ENCODE measurements at regions not wholly inside any gene's neighbourhood (a gene's known extent, or its start where the extent isn't known, plus 50 kb on each side); places are given as distances from the start of the nearest gene placed in this dataset.

DNA sequence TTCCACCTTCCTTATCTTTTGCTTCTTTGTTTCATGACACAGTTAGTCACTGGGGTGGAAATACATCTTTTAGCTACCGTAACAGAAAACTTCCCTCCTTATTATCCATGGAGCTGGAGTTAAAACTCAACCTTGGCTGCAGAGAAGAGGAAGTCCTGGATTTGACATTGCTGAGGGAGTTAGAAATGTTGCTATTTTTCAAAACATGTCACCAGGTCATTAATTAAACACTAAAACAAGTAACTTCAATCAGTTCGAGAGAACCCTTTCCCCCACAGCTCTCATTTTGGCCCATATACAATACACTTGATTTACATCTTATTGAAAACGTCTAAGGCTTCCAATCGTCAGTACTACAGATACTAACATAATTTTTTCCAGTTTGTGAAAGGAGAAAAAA, 237.9 kb upstream of the CD180 start:
- Histone ChIP-seq H3K36me3 (ENCODE audit: control insufficient read depth in 2 of 2, insufficient read depth in 1 of 2, low read length in 2 of 2) (no peaks in the 10 kb centered on the region), H3K9me3 (ENCODE audit: control insufficient read depth, insufficient read depth, low read depth, low read length) (no peaks in the 10 kb centered on the region), H3K4me3 (ENCODE audit: low read depth, low read length) (no peak overlapping the region), H3K4me1 (ENCODE audit: control insufficient read depth, insufficient read depth, low read length) (no peaks in the 10 kb centered on the region), H3K27ac (ENCODE audit: extremely low read depth, low read depth, low read length) (no peak overlapping the region)
- CTCF ChIA-PET: no interaction called here
- POLR2A ChIA-PET: no interaction called here
- TF ChIP-seq OVOL3 (tag by site-specific recombination; IDR thresholded peaks at IDR 0.05) (no peak), ZNF366 (tag by site-specific recombination; conservative IDR thresholded peaks at IDR 0.05) (no peak)
- TF ChIP-seq, protein P1, sequence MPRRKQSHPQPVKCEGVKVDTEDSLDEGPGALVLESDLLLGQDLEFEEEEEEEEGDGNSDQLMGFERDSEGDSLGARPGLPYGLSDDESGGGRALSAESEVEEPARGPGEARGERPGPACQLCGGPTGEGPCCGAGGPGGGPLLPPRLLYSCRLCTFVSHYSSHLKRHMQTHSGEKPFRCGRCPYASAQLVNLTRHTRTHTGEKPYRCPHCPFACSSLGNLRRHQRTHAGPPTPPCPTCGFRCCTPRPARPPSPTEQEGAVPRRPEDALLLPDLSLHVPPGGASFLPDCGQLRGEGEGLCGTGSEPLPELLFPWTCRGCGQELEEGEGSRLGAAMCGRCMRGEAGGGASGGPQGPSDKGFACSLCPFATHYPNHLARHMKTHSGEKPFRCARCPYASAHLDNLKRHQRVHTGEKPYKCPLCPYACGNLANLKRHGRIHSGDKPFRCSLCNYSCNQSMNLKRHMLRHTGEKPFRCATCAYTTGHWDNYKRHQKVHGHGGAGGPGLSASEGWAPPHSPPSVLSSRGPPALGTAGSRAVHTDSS (tag by site-specific recombination; IDR thresholded peaks at IDR 0.05): no peak

DNA sequence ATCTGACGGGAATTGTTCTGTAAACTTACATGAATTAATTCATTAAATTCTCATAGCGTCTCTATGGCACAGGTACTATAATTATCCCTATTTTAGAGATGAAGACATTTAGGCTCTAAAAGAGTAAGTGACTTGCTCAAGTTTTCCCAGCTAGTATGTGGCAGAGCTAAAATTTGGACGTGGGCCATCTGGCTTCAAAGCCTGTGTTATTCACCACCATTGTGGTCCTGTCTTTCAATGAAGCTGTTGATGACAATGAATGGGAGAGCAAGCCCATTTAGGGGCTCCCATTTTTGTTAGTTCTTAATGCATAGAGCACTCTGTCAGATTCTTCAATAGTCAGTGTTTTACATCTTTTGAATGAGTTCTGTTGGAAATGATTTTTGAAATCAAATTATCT, 236.0 kb upstream of the CD180 start:
- no peak for TF ChIP-seq ZNF138 (tag by site-specific recombination; IDR thresholded peaks at IDR 0.05; ENCODE audit: borderline replicate concordance)
- TF ChIP-seq, protein P2, sequence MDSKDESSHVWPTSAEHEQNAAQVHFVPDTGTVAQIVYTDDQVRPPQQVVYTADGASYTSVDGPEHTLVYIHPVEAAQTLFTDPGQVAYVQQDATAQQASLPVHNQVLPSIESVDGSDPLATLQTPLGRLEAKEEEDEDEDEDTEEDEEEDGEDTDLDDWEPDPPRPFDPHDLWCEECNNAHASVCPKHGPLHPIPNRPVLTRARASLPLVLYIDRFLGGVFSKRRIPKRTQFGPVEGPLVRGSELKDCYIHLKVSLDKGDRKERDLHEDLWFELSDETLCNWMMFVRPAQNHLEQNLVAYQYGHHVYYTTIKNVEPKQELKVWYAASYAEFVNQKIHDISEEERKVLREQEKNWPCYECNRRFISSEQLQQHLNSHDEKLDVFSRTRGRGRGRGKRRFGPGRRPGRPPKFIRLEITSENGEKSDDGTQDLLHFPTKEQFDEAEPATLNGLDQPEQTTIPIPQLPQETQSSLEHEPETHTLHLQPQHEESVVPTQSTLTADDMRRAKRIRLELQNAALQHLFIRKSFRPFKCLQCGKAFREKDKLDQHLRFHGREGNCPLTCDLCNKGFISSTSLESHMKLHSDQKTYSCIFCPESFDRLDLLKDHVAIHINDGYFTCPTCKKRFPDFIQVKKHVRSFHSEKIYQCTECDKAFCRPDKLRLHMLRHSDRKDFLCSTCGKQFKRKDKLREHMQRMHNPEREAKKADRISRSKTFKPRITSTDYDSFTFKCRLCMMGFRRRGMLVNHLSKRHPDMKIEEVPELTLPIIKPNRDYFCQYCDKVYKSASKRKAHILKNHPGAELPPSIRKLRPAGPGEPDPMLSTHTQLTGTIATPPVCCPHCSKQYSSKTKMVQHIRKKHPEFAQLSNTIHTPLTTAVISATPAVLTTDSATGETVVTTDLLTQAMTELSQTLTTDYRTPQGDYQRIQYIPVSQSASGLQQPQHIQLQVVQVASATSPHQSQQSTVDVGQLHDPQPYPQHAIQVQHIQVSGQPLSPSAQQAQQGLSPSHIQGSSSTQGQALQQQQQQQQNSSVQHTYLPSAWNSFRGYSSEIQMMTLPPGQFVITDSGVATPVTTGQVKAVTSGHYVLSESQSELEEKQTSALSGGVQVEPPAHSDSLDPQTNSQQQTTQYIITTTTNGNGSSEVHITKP (tag by site-specific recombination; IDR thresholded peaks at IDR 0.05): no peak
- TF ChIP-seq ZNF324 (tag by site-specific recombination; IDR thresholded peaks at IDR 0.05): no peak
- TF ChIP-seq, protein P3, sequence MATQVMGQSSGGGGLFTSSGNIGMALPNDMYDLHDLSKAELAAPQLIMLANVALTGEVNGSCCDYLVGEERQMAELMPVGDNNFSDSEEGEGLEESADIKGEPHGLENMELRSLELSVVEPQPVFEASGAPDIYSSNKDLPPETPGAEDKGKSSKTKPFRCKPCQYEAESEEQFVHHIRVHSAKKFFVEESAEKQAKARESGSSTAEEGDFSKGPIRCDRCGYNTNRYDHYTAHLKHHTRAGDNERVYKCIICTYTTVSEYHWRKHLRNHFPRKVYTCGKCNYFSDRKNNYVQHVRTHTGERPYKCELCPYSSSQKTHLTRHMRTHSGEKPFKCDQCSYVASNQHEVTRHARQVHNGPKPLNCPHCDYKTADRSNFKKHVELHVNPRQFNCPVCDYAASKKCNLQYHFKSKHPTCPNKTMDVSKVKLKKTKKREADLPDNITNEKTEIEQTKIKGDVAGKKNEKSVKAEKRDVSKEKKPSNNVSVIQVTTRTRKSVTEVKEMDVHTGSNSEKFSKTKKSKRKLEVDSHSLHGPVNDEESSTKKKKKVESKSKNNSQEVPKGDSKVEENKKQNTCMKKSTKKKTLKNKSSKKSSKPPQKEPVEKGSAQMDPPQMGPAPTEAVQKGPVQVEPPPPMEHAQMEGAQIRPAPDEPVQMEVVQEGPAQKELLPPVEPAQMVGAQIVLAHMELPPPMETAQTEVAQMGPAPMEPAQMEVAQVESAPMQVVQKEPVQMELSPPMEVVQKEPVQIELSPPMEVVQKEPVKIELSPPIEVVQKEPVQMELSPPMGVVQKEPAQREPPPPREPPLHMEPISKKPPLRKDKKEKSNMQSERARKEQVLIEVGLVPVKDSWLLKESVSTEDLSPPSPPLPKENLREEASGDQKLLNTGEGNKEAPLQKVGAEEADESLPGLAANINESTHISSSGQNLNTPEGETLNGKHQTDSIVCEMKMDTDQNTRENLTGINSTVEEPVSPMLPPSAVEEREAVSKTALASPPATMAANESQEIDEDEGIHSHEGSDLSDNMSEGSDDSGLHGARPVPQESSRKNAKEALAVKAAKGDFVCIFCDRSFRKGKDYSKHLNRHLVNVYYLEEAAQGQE (tag by site-specific recombination; IDR thresholded peaks at IDR 0.05): no peak
- TF ChIP-seq, protein P4, sequence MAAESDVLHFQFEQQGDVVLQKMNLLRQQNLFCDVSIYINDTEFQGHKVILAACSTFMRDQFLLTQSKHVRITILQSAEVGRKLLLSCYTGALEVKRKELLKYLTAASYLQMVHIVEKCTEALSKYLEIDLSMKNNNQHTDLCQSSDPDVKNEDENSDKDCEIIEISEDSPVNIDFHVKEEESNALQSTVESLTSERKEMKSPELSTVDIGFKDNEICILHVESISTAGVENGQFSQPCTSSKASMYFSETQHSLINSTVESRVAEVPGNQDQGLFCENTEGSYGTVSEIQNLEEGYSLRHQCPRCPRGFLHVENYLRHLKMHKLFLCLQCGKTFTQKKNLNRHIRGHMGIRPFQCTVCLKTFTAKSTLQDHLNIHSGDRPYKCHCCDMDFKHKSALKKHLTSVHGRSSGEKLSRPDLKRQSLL (tag by site-specific recombination; IDR thresholded peaks at IDR 0.05): no peak
- TF ChIP-seq, protein P5, sequence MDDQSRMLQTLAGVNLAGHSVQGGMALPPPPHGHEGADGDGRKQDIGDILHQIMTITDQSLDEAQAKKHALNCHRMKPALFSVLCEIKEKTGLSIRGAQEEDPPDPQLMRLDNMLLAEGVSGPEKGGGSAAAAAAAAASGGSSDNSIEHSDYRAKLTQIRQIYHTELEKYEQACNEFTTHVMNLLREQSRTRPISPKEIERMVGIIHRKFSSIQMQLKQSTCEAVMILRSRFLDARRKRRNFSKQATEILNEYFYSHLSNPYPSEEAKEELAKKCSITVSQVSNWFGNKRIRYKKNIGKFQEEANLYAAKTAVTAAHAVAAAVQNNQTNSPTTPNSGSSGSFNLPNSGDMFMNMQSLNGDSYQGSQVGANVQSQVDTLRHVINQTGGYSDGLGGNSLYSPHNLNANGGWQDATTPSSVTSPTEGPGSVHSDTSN (CRISPR knock-in tag; IDR thresholded peaks at IDR 0.05): no peak
- TF ChIP-seq ZNF664 (tag by site-specific recombination; IDR thresholded peaks at IDR 0.05): no peak
- TF ChIP-seq ZNF23 (tag by site-specific recombination; IDR thresholded peaks at IDR 0.05; ENCODE audit: borderline replicate concordance): no peak
- no peak for TF ChIP-seq ZBTB17 (tag by site-specific recombination; IDR thresholded peaks at IDR 0.05)
- no peak for TF ChIP-seq ZNF2 (tag by site-specific recombination; IDR thresholded peaks at IDR 0.05)
- no peak for TF ChIP-seq ZNF600 (tag by site-specific recombination; IDR thresholded peaks at IDR 0.05)
- no peaks in the 10 kb centered on the region for H3K36me3 ChIP-seq (ENCODE audit: control insufficient read depth in 2 of 2, insufficient read depth in 1 of 2, low read length in 2 of 2)
- ChIA-PET CTCF (no interaction called here), POLR2A (no interaction called here)
- H3K27ac ChIP-seq (ENCODE audit: extremely low read depth, low read depth, low read length): no peak overlapping the region
- H3K4me3 ChIP-seq (ENCODE audit: low read depth, low read length): no peak overlapping the region
- no peaks in the 10 kb centered on the region for H3K9me3 ChIP-seq (ENCODE audit: control insufficient read depth, insufficient read depth, low read depth, low read length)
- no peaks in the 10 kb centered on the region for H3K4me1 ChIP-seq (ENCODE audit: control insufficient read depth, insufficient read depth, low read length)

All from HEK293 (cell line).